ENCODE measurements at regions not wholly inside any gene's neighbourhood (a gene's known extent, or its start where the extent isn't known, plus 50 kb on each side); places are given as distances from the start of the nearest gene placed in this dataset.

DNA sequence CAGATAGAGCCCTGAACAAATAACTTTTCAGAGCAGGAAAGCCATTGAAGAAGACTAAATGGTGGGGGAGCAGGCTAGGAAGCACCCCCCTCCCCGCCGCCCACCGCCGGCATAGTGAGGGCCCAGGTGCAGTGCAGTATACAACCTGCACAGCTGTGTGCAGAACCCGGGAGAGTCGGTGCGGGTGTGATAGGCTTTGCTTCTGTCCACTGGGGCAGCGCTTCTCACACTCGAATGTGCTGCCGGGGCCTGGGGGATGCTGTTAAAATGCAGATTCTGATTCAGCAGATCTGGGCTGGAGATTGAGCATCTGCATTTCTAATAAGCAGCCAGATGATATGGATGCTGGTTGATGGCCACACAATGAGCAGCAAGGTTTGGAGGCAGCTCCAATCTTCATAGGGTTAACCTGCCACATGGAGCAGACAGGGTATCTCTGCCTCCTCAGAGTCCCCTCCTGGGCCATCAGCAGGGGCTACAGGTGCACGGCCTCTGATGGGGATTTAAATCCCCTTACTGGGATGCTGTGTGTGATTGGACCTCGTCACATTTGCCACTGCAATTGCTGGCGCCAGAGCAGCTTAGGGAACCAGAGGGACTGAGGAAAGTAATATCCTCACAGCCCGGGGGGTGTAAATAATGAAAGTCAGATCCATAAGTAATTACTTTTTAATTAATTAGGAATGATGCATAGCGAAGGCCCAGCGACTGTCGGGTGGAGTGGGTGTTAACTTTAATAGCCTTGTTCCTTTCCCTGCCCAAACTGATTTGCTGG lies 172.0 kb upstream of the RPL38 start:
- DNase-seq = no peak

DNA sequence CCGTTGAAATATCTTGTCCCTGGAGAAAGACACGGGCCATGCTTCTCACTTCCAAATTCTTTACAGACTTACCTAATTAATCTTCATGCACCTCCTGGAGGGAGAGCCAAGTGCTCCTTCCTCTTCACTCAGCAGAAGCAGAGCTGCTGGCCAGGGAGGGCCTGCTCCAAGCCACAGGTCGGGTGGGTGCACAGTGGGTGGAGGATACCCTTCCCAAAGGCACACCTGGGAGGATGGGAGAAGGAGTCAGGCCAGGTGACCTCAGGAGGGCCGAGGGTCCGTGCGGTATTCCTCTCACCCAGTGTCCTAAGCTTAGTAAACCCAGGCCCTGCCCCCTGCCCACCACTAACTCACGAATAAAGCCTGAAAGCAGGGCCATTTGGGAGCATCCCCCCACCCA lies 171.3 kb upstream of the RPL38 start:
- DNase-seq = no peak

DNA sequence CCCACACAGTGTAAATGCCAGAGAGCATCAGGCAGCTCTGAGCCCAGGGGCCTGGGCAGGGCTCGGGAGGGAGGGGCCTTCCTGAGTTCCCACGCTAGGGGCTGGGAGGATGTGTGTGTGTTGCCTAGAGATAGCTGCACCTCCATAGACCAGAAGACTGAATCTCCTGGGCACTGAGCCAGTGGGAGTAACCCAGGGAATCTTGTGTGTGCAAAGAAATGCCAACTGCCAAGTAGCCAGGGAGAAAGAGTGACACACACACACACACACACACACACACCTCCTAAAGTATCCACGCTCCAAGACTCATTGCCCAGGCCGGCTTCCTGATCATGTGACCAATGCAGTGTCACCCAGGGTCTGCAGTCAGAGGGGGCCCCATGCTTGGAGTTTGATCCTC lies 166.2 kb upstream of the RPL38 start:
- DNase-seq = no peak

DNA sequence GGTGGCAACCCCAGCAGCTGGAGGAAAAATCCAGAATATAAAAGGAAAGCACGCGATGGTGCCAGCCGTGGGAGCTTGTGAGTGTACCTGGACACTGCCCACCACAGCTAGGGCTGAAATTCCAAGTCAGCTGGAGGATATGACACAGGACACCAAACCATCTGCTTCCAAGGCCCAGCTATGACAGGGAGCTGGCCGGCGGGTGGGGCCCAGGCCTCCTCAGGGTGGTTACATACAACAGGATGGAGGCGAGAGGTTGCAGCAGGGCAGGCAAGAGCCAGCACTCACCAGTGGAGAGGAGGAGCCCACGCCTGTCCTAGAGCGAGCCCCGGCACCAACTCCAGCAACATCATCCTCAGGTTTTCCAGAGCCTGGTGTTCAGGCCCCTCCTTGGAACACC lies 163.2 kb upstream of the RPL38 start:
- DNase-seq = no peak

DNA sequence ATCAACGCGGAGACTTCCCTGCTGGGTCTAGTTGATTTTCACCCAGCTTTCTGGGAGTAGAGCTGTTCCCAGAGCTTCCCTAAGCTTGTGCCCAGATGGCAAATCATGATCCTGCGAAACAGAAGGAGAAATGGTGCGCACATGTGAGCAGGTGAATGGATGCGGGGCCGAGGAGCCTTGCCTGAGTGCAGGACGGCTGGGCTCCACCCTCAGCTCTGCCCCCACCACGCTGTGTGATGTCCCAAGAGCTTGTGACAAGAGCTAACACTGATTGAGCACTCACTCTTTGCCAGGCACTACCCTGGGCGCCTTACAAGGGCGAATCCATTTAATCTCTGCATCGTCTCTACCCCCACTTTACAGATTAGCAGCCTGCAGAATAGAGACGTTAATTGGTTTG lies 162.7 kb upstream of the RPL38 start:
- no peak for DNase-seq

DNA sequence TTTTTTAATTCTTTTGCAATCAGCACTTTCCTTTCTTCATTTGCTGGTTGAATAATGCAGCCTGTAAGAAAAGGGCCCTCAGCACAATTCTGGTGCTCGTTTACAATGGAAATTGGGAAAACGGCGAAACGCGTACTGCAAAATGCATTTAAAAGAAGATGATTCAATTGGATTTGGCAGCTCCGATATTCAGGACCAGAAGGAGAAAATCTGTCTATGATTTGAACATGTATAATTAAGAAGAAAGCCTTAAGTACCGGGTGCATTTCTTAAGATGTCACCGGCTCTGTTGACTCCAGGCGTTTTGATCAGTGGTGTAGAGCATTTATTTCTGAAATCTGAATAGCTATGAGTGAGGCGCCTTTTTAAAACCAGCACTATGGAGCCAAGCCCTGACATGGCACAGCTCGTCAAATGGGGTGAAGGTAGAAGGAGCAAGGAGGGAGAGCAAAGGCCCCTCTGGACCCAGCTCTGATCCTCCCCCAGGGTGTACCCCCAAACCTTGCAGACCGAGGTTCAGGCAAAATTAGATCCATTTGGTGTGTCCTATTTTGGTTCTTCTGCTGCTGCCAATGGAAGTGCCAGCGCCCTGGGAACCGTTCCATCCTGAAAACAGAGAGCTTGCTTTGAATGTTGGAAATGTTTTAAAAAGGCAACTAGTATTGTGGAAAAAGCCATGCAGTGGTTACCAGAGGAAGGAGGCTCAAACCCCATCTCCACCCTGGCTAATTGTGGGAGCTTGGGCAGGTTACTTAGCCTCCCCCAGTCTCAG lies 161.4 kb upstream of the RPL38 start:
- DNase-seq = no peak

DNA sequence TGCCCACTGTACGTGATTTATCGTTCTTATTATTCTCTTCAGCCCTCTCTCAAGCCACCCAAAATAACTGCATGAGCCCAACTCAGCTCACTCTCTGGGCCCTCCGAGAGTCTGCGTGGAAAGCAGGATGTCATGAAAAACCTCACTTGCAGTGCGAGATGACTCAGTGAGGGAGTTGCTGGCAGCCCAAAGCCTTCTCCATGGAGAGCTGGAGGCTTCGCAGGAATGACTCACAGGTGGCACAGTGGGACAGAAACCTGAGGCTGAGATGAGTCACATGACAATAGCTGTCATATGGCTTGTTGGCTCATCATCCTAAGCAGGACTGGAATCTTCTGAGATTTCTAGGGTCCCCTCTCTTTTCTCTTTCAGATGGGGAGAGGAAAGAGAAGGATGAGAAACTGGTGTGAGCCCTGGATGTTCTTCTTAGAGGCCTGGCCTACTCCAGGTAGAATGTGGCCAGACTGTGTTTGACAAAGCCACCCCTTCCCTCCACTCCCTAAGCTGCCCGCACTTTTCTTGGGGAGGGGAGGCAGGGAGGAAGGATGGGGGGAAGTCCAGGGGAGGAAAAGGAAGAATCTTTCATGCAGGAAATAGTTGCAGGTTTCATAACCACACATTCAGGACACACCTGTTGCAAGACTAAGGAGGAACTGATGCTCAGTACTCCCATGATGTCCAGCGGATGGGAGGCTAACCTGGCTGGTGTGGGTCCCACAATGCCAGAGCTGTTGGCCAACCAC lies 160.6 kb upstream of the RPL38 start:
- no peak for DNase-seq

DNA sequence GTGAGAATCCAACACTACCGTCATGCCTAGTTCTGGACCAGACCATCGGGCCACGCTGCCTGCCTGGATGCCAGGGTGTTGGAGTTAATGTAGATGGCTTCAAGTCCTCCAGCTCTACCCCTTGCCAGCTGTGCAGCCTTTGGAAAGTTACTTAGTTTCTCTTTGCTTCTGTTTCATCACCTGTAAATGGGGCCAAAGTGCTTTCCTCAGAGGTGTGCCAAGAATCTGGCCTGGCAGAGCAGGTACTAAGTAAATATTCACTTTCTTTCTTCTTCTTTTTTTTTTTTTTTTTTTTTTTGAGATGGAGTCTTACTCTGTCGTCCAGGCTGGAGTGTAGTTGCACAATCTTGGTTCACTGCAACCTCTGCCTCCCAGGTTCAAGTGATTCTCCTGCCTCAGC lies 159.5 kb upstream of the RPL38 start:
- DNase-seq = no peak

DNA sequence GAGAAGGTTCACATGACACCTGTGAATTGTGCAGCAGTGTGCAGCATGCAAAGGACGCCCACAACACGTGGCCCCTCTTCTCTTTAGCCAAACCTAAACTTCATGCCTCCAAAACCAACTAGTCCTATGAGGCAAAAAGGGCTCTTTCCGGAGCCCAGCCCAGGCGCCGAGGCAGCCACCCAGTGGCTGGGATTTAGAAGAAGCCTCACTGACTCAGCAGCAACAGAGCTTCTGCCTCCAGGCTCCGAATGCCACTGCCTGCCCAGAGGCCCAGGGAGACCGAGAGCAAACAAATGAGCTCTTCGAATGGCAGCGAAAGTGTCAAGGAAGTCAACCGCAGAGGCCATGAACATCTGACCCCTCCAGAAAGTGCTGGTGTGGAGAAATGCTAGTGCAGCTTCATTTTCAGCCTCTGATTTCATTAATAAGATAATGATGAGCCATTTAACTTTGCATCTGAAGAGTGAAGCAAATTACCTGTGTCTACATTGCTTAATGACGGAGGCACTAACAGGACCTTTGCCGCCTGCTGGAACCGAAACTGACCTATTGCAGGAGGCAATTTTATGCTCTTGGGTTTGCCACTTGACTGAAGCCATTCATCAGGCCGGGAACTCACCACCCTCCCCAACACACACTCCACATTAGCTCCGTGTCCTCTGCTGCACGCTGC lies 157.7 kb upstream of the RPL38 start:
- no peak for DNase-seq

DNA sequence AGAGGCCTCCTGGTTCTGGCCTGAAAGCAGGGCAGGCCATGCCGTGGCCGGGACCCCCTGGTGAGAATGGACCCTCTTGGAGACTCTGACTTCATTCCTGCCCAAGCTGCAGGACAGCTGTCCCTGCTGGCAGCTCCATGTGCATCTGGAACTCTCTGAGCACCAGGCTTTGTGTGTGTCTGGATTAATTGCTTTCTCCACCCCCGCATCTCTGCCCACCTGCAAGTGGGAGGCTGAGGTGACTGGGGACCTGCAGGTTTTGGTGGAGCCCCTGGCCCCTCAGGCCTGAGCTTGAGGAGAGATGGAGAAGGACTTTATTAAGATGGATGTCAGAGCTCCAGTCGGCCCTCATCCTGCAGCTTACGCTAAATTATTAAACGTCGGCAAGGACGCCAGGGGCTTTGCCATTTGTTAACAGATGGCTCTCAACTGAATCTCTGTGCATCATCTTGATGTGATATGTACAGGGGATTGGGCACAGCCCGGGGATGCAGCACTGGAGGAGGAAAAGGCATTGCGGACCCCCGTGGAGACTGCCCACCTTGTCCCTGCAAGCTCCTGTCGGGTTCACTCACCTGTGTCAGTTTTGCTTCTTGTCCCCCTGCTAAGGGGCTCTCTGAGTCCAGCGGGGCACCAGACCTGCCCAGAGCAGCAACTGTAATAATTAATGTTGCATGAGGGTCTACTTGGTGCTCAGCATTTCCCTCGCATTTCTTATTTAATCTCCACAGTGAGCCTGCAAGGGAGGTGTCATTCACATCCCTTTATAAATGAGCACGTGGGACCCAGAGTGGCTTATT lies 154.1 kb upstream of the RPL38 start:
- DNase-seq = no peak

DNA sequence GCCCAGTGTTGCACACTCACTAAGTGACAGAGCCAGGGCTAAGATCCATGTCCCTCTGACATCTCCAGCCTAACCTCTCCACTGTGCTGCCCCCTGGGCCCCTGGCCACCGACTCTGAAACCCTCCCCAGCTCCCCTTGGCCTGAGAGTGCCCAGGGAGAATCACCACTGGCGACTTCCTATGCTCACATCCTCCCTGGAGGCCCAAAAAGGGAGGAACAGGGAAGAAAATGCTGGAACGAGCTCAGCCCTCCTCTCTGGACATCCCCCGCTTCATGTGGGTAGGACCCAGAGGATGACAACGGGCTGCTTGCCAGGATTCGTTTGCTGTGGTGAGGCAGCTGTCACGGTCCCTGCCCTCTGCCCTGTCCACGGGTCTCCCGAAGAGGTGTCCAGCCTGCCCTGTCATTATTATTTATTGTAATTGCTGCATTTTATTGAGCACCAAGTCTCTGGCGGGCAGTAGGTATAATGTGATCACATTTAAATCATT lies 153.5 kb upstream of the RPL38 start:
- DNase-seq = no peak

DNA sequence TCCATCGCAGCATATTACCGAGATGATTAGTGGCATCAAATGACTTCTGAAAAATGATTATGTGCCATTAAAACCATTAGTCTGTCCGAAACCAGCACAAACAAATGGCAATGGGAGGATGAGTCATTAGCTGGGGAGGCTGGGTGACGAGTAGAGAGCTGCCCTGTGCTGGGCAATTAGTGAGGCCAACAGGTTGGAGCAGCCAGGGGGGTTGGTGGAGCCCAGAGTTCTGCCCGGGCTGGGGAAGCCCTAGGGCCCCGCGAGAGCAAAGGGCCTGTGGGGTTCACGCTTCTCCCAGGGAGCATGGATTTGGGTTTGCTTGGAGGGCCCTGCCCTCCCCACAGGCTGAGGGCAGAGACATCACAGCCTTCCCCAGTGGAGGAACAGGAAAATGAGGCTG lies 152.1 kb upstream of the RPL38 start:
- no peak for DNase-seq

DNA sequence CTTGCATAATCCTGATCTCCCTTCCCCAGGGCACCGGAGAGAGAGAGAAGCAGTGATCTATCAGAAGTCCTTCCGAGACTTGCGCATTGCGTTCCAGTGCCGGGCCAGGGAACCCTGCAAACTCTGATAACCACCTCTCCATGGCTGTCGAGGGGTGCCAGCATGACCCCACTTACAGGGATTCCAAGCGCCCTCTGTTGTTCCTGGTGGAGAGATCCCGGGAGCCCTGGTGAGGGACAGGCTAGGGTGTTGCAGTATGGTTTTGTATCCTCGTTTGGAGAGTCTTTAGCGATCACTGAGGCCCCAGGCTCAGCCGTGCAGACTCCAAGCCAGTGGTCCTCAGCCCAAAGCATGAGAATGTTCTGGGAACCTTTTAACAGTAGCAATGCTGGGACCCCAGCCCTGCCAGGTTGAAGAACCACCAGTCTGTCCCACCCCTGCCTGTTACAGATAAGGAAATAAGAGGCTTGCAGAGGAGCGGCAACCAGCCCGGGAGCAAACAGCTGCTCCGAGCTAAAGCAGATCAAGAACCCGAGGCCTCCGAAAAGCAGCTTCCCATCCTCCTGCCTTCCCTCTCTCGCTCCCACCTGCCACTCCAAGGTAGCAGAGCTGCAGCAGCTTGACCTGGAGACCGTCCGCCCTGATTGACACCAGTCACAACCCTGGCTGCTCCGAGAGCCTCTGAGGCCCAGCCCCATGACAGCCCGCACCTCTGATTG lies 150.3 kb upstream of the RPL38 start:
- no peak for DNase-seq

DNA sequence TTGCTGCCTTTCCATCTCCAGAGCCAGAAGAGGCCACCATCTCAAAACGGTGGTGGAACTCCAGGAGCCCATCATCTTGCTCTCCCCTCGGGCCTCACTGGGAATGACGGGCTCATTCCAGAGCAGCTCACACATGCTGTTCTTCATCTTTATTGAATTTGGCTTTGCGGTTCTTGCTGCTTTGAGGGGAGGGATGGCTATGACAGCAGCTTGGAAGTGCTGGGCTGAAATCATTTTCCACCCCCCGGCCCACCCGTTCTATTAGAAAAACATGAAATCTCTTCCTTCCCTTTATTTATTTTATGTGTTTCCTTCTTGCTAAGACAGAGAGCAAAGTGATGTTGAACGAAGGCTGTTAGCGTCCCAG lies 149.8 kb upstream of the RPL38 start:
- DNase-seq = no peak

DNA sequence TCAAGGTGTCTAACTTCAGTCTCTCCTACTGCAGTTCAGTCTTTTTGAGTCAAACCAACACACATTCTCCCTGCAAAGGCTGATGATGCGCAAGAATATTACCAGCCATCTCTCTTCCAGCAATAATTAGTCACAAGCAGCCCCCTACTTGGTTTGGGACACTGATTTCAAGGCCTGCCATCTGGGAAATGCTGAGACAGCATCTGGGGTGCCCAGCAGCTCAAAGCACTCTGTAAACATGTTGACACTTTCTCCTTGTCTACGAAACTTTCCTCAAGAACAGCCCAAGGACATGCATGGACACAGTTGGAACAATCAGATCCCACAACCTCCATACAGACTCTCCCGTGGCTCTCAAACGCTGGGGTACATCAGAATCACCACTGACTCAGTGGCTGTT lies 149.2 kb upstream of the RPL38 start:
- DNase-seq = no peak

DNA sequence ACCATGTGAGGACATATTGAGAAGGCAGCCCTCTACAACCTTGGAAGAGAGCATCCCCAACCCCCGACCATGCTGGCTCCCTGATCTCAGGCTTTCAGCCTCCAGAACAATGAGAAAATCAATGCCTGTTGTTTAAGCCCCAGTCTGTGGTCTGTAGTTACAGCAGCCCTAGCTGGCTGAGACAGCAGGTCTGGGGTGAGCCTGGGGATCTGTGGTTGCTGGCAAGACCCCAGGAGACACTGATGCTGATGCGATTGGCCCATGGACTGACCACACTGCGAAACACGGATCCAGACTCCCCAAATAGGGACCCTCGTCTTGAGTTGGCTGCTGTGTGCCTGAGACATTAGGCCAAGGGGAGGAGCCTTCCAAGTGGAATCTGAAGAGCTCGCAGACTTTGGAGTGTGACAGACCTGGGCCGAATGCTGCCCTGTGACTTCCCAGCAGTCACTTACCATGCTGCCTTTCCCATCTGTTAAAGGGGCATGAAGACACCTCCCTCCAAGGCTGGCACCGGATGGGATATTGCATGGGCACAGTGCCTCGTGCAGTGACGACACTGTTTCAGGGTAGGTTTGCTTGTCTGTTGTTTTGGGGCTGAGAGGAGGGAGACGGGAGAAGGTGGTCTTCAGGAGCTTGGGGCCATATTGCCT lies 147.8 kb upstream of the RPL38 start:
- no peak for DNase-seq

DNA sequence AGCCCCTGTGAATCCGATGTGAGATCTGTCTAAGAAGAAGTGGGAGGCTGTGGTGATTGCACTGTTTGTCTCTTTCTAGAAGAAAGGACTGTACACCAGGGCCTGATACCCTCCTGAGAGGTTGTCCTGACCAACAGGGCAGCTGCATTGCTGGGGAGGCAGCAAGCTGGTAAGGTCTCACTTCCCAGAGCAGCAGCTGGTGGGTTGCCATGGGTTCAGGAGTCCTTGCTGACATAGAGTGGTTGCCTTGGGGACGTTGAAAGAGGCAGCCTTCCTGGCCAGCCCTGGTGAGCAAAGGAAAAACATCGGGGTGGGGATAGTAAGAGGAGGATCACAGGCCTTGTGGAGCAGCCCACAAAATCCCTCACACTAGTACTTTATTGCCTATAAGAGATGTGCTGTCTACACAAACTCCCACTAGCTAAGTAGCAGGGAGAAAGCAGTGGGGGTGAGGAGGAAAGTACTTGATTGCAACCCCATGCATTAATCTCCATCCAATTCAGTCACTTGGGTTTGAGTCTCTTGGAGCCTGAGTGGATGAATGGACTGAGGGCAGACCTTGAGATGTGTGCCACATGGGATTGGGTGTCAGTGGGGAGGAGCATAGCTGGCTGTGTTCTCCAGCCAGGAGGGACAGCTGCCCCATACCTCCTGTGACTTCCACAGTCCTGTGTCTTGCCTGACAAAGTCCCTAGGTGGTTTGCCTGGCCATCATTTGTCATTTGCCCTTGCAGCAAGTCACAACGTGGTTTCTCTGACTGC lies 143.8 kb upstream of the RPL38 start:
- DNase-seq = no peak

DNA sequence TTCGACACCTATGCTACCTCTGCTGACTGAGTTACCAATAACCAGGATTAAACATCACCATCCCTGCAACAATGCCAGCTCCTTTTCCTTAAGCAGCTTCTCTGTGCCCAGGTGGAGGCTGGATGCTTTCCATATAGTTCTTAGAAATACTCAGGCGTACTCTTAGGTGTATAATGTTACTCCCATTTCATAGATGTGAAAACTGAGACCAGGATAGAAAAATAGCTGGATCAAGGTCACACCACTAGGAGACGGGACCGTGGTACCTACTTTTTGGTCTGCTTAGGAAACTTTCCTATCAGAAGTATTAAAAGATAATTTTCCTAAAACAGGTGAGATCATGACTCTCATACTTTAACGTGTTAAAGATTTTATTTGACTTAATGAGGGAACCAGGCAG lies 141.7 kb upstream of the RPL38 start:
- DNase-seq = no peak

DNA sequence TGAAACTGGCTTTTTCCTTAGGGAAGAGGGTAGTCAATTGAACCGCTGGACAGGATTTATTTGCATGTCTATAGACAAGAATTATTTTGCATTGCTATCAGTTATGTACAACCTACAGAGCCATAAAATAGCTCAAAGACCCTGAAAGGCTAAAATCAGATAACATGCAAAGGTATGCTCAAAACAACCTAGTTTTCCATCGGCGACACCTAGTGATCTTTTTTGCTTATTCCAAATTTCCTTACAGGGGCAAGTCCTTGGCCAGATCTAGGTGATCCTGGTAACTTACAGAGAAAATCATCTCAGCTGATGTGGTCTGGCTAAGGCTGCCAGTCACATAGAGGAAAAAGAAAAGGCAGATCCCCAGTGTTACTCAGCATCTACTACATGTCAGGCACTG lies 141.2 kb upstream of the RPL38 start:
- no peak for DNase-seq

DNA sequence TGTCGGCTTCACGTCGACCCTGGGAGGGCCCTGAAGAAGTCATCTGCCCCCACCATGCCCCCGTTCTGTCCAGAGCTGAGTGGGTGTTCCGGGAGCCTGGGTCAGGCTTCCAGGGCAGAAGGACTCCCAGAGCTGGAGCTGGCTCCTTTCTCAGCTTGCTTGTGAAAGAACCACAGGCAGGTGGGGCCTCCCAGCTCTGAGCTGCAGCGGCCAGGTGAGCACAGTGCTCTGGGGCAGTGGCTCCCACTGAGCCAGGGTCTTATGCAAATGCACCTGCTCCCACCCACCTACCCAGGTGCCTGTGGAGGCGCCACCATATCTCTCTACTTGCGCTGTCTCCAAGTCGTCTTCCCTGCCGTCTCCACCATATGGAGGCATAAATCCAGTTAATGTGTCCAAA lies 140.0 kb upstream of the RPL38 start:
- no peak for DNase-seq

Measured in HCEC 1CT (cell line).